ENCODE measurements at regions not wholly inside any gene's neighbourhood (a gene's known extent, or its start where the extent isn't known, plus 50 kb on each side); places are given as distances from the start of the nearest gene placed in this dataset.

DNA sequence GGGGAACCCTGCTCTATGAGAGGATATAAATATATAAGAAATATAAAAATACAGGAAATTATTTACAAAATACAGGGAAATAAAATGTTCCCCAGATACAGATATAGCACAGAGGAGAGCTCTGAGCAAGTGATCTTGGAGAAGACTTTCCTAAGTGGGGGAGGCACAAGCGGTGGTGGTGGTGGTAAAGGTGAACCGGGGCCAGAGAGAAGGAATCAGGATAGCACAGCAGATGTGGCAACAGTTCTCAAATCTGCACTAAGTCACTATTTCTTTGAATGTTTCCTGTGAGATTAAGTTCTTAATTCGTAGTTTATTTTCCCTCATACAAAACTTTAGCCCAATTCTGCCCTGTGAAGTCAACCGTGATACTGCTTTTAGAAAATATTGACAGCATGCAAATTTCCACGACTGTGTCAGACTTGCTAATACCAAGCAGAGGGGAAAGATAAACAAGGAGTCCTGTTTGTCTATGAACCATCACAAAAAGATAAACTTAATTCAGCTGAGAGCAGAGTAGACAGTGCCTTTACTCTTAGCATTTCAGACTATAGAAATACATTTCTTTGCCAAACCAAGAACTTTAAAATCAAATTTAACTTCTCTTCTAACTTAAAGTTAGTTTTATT lies 237.5 kb upstream of the POGK start:
- TF ChIP-seq, protein P1, sequence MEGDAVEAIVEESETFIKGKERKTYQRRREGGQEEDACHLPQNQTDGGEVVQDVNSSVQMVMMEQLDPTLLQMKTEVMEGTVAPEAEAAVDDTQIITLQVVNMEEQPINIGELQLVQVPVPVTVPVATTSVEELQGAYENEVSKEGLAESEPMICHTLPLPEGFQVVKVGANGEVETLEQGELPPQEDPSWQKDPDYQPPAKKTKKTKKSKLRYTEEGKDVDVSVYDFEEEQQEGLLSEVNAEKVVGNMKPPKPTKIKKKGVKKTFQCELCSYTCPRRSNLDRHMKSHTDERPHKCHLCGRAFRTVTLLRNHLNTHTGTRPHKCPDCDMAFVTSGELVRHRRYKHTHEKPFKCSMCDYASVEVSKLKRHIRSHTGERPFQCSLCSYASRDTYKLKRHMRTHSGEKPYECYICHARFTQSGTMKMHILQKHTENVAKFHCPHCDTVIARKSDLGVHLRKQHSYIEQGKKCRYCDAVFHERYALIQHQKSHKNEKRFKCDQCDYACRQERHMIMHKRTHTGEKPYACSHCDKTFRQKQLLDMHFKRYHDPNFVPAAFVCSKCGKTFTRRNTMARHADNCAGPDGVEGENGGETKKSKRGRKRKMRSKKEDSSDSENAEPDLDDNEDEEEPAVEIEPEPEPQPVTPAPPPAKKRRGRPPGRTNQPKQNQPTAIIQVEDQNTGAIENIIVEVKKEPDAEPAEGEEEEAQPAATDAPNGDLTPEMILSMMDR (IDR thresholded peaks at IDR 0.05; ENCODE audit: extremely low read depth in 1 of 2, insufficient read depth in 1 of 2, low read depth in 1 of 2, low read length in 2 of 2): no peak
- TF ChIP-seq POLR2A (IDR thresholded peaks at IDR 0.05; ENCODE audit: low read depth, low read length): no peak
- no peak for TF ChIP-seq POLR2AphosphoS5 (IDR thresholded peaks at IDR 0.05; ENCODE audit: insufficient read depth, low read depth, low read length)
- TF ChIP-seq JUN (IDR thresholded peaks at IDR 0.05; ENCODE audit: borderline replicate concordance, insufficient read depth, insufficient read length, low read depth): no peak
- TF ChIP-seq EZH2 (IDR thresholded peaks at IDR 0.05; ENCODE audit: borderline replicate concordance, low read depth, low read length, severe bottlenecking): no peak
- TF ChIP-seq MYC (IDR thresholded peaks at IDR 0.05; ENCODE audit: low read depth, low read length): no peak
- TF ChIP-seq, protein P2, sequence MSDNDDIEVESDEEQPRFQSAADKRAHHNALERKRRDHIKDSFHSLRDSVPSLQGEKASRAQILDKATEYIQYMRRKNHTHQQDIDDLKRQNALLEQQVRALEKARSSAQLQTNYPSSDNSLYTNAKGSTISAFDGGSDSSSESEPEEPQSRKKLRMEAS (IDR thresholded peaks at IDR 0.05; ENCODE audit: insufficient read depth, insufficient read length): no peak

Data from endothelial cell of umbilical vein (primary cell).